Gastrocnemius medialis (tissue), 4 donors: ENCODE measurements at regions not wholly inside any gene's neighbourhood (a gene's known extent, or its start where the extent isn't known, plus 50 kb on each side); places are given as distances from the start of the nearest gene placed in this dataset.

ENCODE experiments used
- ATAC-seq, 2 donors: fragments of 150-250 bp; one replicate each; pipeline ENCODE4 v1.9.1; 2016
- DNase-seq, 2 donors: peaks; one replicate each; pipeline ENCODE4 v3.0.0-alpha.2; 2019
- H3K27ac ChIP-seq, 4 donors: fragments of 200-600 bp; sonication (generic); 1 replicate in 1 of 4; 2 replicates in 3 of 4; pipeline ENCODE4 v1.5.1; 2016 to 2018; ENCODE audit warnings: mild to moderate bottlenecking in 2 of 4, moderate library complexity in 1 of 4
- H3K27me3 ChIP-seq, 3 donors: fragments of 200-600 bp; sonication (generic) in 2 of 3; 1 replicate in 1 of 3; 2 replicates in 2 of 3; pipeline versions ENCODE4 v1.5.1 to v1.6.0; 2016 to 2019; ENCODE audit warnings: mild to moderate bottlenecking in 1 of 3, moderate library complexity in 1 of 3
- H3K36me3 ChIP-seq, 2 donors: fragments of 200-600 bp; sonication (generic) in 1 of 2; one replicate each; pipeline ENCODE4 v1.5.1; 2017 to 2018
- H3K4me1 ChIP-seq, 2 donors: fragments of 200-600 bp; sonication (generic) in 1 of 2; one replicate each; pipeline ENCODE4 v1.5.1; 2016 to 2017; ENCODE audit warnings: mild to moderate bottlenecking in 2 of 2
- H3K4me3 ChIP-seq, 4 donors: fragments of 200-600 bp; sonication (generic) in 3 of 4; 1 replicate in 1 of 4; 2 replicates in 3 of 4; pipeline ENCODE4 v1.5.1; 2016 to 2019; ENCODE audit warnings: mild to moderate bottlenecking in 2 of 4
- H3K9me3 ChIP-seq, 3 donors: fragments of 200-600 bp; sonication (generic) in 2 of 3; 1 replicate in 1 of 3; 2 replicates in 2 of 3; pipeline ENCODE4 v1.5.1; 2016 to 2019
- CTCF ChIP-seq, 5 experiments: fragments of 450-650 bp in 3 of 5; fragments of 200-600 bp in 2 of 5; sonication (generic) in 2 of 5; IDR thresholded peaks in 4 of 5; conservative IDR thresholded peaks in 1 of 5; 1 replicate in 4 of 5; 2 replicates in 1 of 5; pipeline ENCODE4 v1.5.1; 2016 to 2019; ENCODE audit warnings: antibody characterized with exemption in 5 of 5, mild to moderate bottlenecking in 3 of 5, moderate library complexity in 3 of 5
- POLR2A ChIP-seq, 2 donors: fragments of 450-650 bp; IDR thresholded peaks; one replicate each; pipeline ENCODE4 v1.6.1; 2017; ENCODE audit warnings: antibody characterized with exemption in 2 of 2, mild to moderate bottlenecking in 2 of 2, moderate library complexity in 2 of 2
- in situ Hi-C, 4 donors: fragments of 200-750 bp; cut with MboI; loops; one replicate each; pipeline versions ENCODE4 v1.15.0 to v1.8.0; 2017; ENCODE audit warnings: low sequenced_read_pairs in 4 of 4
- intact Hi-C: fragments of 100-400 bp; cut with DNase I; formaldehyde crosslinking; loops from one replicate; pipeline ENCODE4 v1.15.1; 2023; ENCODE audit warnings: low total_unique reads

- Histone ChIP-seq H3K27ac (no peak overlapping the region), H3K9me3 (no peaks in the 10 kb centered on the region), H3K36me3 (no peaks in the 10 kb centered on the region), H3K4me3 (no peak overlapping the region), H3K4me1 (no peaks in the 10 kb centered on the region), H3K27me3 (no peaks in the 10 kb centered on the region)
- in situ Hi-C loops = no loop called here
- intact Hi-C loops = no loop called here
- ATAC-seq (no peak), DNase-seq (no peak)
- no peak for TF ChIP-seq POLR2A (IDR thresholded peaks at IDR 0.05)
- no peak for TF ChIP-seq CTCF (IDR thresholded peaks at IDR 0.05 in 4 of 5, conservative IDR thresholded peaks at IDR 0.05 in 1 of 5)
Measured at GRCh38 chr3:130823996-130824395, 69.9 kb upstream of the ATP2C1 start.

GRCh38 chr3:130825762-130826299 lies 68.1 kb upstream of the ATP2C1 start:
- Histone ChIP-seq H3K36me3 (no peaks in the 10 kb centered on the region), H3K27ac (no peak overlapping the region), H3K9me3 (no peaks in the 10 kb centered on the region), H3K27me3 (no peaks in the 10 kb centered on the region), H3K4me1 (no peaks in the 10 kb centered on the region), H3K4me3 (no peak overlapping the region)
- ATAC-seq (no peak), DNase-seq (no peak)
- intact Hi-C loops = no loop called here
- TF ChIP-seq CTCF (IDR thresholded peaks at IDR 0.05 in 4 of 5, conservative IDR thresholded peaks at IDR 0.05 in 1 of 5) (no peak), POLR2A (IDR thresholded peaks at IDR 0.05) (no peak)
- in situ Hi-C loops = no loop called here

- Histone ChIP-seq H3K4me1 (no peaks in the 10 kb centered on the region), H3K36me3 (no peaks in the 10 kb centered on the region), H3K4me3 (no peak overlapping the region), H3K9me3 (no peaks in the 10 kb centered on the region), H3K27me3 (no peaks in the 10 kb centered on the region), H3K27ac (no peak overlapping the region)
- in situ Hi-C loops (no loop called here), intact Hi-C loops (no loop called here)
- no peak for DNase-seq
- TF ChIP-seq CTCF (IDR thresholded peaks at IDR 0.05 in 4 of 5, conservative IDR thresholded peaks at IDR 0.05 in 1 of 5) = no peak
- TF ChIP-seq POLR2A (IDR thresholded peaks at IDR 0.05) = no peak
- ATAC-seq = no peak
Measured at GRCh38 chr3:130826516-130827182, 67.2 kb upstream of the ATP2C1 start.

- Histone ChIP-seq H3K9me3 (no peaks in the 10 kb centered on the region), H3K36me3 (no peaks in the 10 kb centered on the region), H3K4me3 (no peak overlapping the region), H3K4me1 (no peaks in the 10 kb centered on the region), H3K27me3 (no peaks in the 10 kb centered on the region), H3K27ac (no peak overlapping the region)
- TF ChIP-seq CTCF (IDR thresholded peaks at IDR 0.05 in 4 of 5, conservative IDR thresholded peaks at IDR 0.05 in 1 of 5) (no peak), POLR2A (IDR thresholded peaks at IDR 0.05) (no peak)
- DNase-seq = no peak
- no peak for ATAC-seq
- in situ Hi-C loops (no loop called here), intact Hi-C loops (no loop called here)
Measured at GRCh38 chr3:130827486-130827885, 66.4 kb upstream of the ATP2C1 start.
